Caco-2 (cell line): ENCODE measurements at regions not wholly inside any gene's neighbourhood (a gene's known extent, or its start where the extent isn't known, plus 50 kb on each side); places are given as distances from the start of the nearest gene placed in this dataset.

Experiments used
- BruUV-seq: library from RNA; stranded (reverse); fragments of 400-500 nt; replicated peaks from 2 replicates; lab custom pipeline; 2021; lab: Mats Ljungman, UMichigan
- CTCF ChIA-PET: fragments of 300-600 bp; sonication (Branson Sonifier 250); formaldehyde crosslinking; loops from one replicate; lab custom pipeline; 2022; ENCODE audit warnings: antibody characterized with exemption; lab: Charles Lee
- POLR2A ChIA-PET: fragments of 300-600 bp; sonication (Branson Sonifier 250); formaldehyde crosslinking; loops from one replicate; lab custom pipeline; 2022; ENCODE audit warnings: antibody characterized with exemption; lab: Charles Lee
- DNase-seq, 2 experiments: peaks; one replicate each; pipeline versions ENCODE4 v3.0.0 to v3.0.0-alpha.2; 2020 to 2022
- H3K27me3 ChIP-seq: replicated peaks from 2 replicates; pipeline ENCODE4 v1.6.0; 2011; ENCODE audit warnings: low read length; ENCODE audit not compliant: control insufficient read depth, insufficient read depth
- H3K36me3 ChIP-seq: 2 replicates; pipeline ENCODE4 v1.5.1; 2011; ENCODE audit warnings: low read length; ENCODE audit not compliant: control insufficient read depth, insufficient read depth
- H3K4me1 ChIP-seq: fragments of 250-450 bp; sonication (Bioruptor Pico); 2 replicates; pipeline ENCODE4 v1.5.1; 2020; ENCODE audit warnings: mild to moderate bottlenecking
- H3K4me3 ChIP-seq: 2 replicates; pipeline ENCODE4 v1.5.1; 2011; ENCODE audit warnings: low read depth, mild to moderate bottlenecking, control low read depth, low read length
- H3K9me3 ChIP-seq: fragments of 250-450 bp; sonication (Bioruptor Pico); 2 replicates; pipeline ENCODE4 v1.5.1; 2020; ENCODE audit warnings: mild to moderate bottlenecking, moderate library complexity
- H3K27ac Mint-ChIP-seq: one replicate; pipeline ENCODE4 v1.8.0; 2022; ENCODE audit warnings: mixed read lengths; ENCODE audit not compliant: unreplicated experiment
- H3K27me3 Mint-ChIP-seq: one replicate; pipeline ENCODE4 v1.8.0; 2022; ENCODE audit warnings: mixed read lengths; ENCODE audit not compliant: insufficient read depth, unreplicated experiment
- H3K36me3 Mint-ChIP-seq: one replicate; pipeline ENCODE4 v1.8.0; 2022; ENCODE audit warnings: mild to moderate bottlenecking, mixed read lengths; ENCODE audit not compliant: insufficient read depth, unreplicated experiment
- H3K4me1 Mint-ChIP-seq: one replicate; pipeline ENCODE4 v1.8.0; 2022; ENCODE audit warnings: low read depth, mixed read lengths; ENCODE audit not compliant: unreplicated experiment
- H3K4me3 Mint-ChIP-seq: one replicate; pipeline ENCODE4 v1.8.0; 2022; ENCODE audit warnings: mild to moderate bottlenecking, moderate library complexity, mixed read lengths; ENCODE audit not compliant: unreplicated experiment
- H3K9me3 Mint-ChIP-seq: one replicate; pipeline ENCODE4 v1.8.0; 2022; ENCODE audit warnings: mixed read lengths; ENCODE audit not compliant: unreplicated experiment
- intact Hi-C: fragments of 100-400 bp; cut with micrococcal nuclease; formaldehyde crosslinking; loops from one replicate; pipeline ENCODE4 v1.10.0; 2022; ENCODE audit not compliant: unreplicated experiment
- TF ChIP-seq, protein P1 (sequence below), 2 experiments: fragments of 200-600 bp in 1 of 2; IDR thresholded peaks; 1 replicate in 1 of 2; 2 replicates in 1 of 2; pipeline versions ENCODE4 v1.5.1 to v1.8.0; 2011 to 2022; ENCODE audit warnings: antibody characterized with exemption in 1 of 2, control low read depth in 1 of 2, inconsistent platforms in 1 of 2, low read depth in 1 of 2, low read length in 1 of 2, mild to moderate bottlenecking in 1 of 2, moderate library complexity in 1 of 2; ENCODE audit not compliant: insufficient read depth in 1 of 2, severe bottlenecking in 1 of 2, unreplicated experiment in 1 of 2

GRCh38 chr2:117557626-117558025 lies 256.9 kb upstream of the DDX18 start:
- Histone ChIP-seq H3K36me3 (no peaks in the 10 kb centered on the region), H3K4me1 (peaks cover 16% of the 10 kb centered on the region; the same call in 1 of the 2 replicates), H3K4me3 (no peak overlapping the region), H3K27me3 (no peaks in the 10 kb centered on the region), H3K9me3 (no peaks in the 10 kb centered on the region)
- Mint-ChIP-seq H3K36me3 (no peaks in the 10 kb centered on the region), H3K27ac (no peak overlapping the region), H3K27me3 (no peaks in the 10 kb centered on the region), H3K4me1 (peaks cover 26% of the 10 kb centered on the region), H3K4me3 (no peak overlapping the region), H3K9me3 (peaks cover 10% of the 10 kb centered on the region)
- peak in 1 of 2 experiments; percentile 9 for DNase-seq
- POLR2A ChIA-PET: interaction anchor here (0.6 kb wide), 1 partner anchor 153 kb away, joined by 3 read pairs; no protein-coding TSS in a partner anchor
- no TSS peak for BruUV-seq
- CTCF ChIA-PET: no interaction called here
- TF ChIP-seq, protein P1, sequence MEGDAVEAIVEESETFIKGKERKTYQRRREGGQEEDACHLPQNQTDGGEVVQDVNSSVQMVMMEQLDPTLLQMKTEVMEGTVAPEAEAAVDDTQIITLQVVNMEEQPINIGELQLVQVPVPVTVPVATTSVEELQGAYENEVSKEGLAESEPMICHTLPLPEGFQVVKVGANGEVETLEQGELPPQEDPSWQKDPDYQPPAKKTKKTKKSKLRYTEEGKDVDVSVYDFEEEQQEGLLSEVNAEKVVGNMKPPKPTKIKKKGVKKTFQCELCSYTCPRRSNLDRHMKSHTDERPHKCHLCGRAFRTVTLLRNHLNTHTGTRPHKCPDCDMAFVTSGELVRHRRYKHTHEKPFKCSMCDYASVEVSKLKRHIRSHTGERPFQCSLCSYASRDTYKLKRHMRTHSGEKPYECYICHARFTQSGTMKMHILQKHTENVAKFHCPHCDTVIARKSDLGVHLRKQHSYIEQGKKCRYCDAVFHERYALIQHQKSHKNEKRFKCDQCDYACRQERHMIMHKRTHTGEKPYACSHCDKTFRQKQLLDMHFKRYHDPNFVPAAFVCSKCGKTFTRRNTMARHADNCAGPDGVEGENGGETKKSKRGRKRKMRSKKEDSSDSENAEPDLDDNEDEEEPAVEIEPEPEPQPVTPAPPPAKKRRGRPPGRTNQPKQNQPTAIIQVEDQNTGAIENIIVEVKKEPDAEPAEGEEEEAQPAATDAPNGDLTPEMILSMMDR (IDR thresholded peaks at IDR 0.05; ENCODE audit: insufficient read depth in 1 of 2, low read depth in 1 of 2, low read length in 1 of 2, severe bottlenecking in 1 of 2, unreplicated experiment in 1 of 2): no peak
- intact Hi-C loops: no loop called here

GRCh38 chr2:117562654-117563053 lies 251.8 kb upstream of the DDX18 start:
- H3K36me3 Mint-ChIP-seq: no peaks in the 10 kb centered on the region
- CTCF ChIA-PET: no interaction called here
- no peak overlapping the region for H3K27ac Mint-ChIP-seq
- no peak overlapping the region for H3K4me3 ChIP-seq
- peaks cover 5% of the 10 kb centered on the region for H3K9me3 Mint-ChIP-seq
- no peak for DNase-seq
- no peaks in the 10 kb centered on the region for H3K27me3 Mint-ChIP-seq
- no peaks in the 10 kb centered on the region for H3K9me3 ChIP-seq
- H3K4me1 Mint-ChIP-seq: peaks cover 5% of the 10 kb centered on the region
- peaks cover 5% of the 10 kb centered on the region; the same call in 1 of the 2 replicates for H3K4me1 ChIP-seq
- H3K27me3 ChIP-seq: no peaks in the 10 kb centered on the region
- POLR2A ChIA-PET: no interaction called here
- H3K4me3 Mint-ChIP-seq: no peak overlapping the region
- intact Hi-C loops: no loop called here
- TF ChIP-seq, protein P1 (IDR thresholded peaks at IDR 0.05; ENCODE audit: insufficient read depth in 1 of 2, low read depth in 1 of 2, low read length in 1 of 2, severe bottlenecking in 1 of 2, unreplicated experiment in 1 of 2): no peak
- no peaks in the 10 kb centered on the region for H3K36me3 ChIP-seq
- BruUV-seq: no TSS peak

- H3K4me1 Mint-ChIP-seq: no peaks in the 10 kb centered on the region
- no peaks in the 10 kb centered on the region for H3K9me3 ChIP-seq
- ChIA-PET POLR2A (no interaction called here), CTCF (no interaction called here)
- no peaks in the 10 kb centered on the region for H3K4me1 ChIP-seq
- no peaks in the 10 kb centered on the region for H3K27me3 Mint-ChIP-seq
- H3K9me3 Mint-ChIP-seq: peaks cover 7% of the 10 kb centered on the region
- intact Hi-C loops: no loop called here
- H3K36me3 Mint-ChIP-seq: no peaks in the 10 kb centered on the region
- BruUV-seq: no TSS peak
- H3K4me3 Mint-ChIP-seq: no peak overlapping the region
- no peak for DNase-seq
- TF ChIP-seq, protein P1 (IDR thresholded peaks at IDR 0.05; ENCODE audit: insufficient read depth in 1 of 2, low read depth in 1 of 2, low read length in 1 of 2, severe bottlenecking in 1 of 2, unreplicated experiment in 1 of 2): no peak
- H3K27ac Mint-ChIP-seq: no peak overlapping the region
- H3K4me3 ChIP-seq: no peak overlapping the region
- no peaks in the 10 kb centered on the region for H3K27me3 ChIP-seq
- no peaks in the 10 kb centered on the region for H3K36me3 ChIP-seq
These were observed 242.7 kb upstream of the DDX18 start for GRCh38 chr2:117571590-117572349.
